ENCODE measurements at regions not wholly inside any gene's neighbourhood (a gene's known extent, or its start where the extent isn't known, plus 50 kb on each side); places are given as distances from the start of the nearest gene placed in this dataset.

- H3K27ac ChIP-seq = no peak overlapping the region
- DNase-seq (ENCODE audit: low spot score in 2 of 2) = no peak
- H3K9me3 ChIP-seq = no peaks in the 10 kb centered on the region
- no peaks in the 10 kb centered on the region for H3K27me3 ChIP-seq
- no peak for TF ChIP-seq POLR2A (IDR thresholded peaks at IDR 0.05)
- TF ChIP-seq POLR2AphosphoS5 (IDR thresholded peaks at IDR 0.05) = no peak
- TF ChIP-seq CTCF (IDR thresholded peaks at IDR 0.05) = no peak
- no peaks in the 10 kb centered on the region for H3K4me1 ChIP-seq
- no peak overlapping the region for H3K4me3 ChIP-seq
- H3K36me3 ChIP-seq = no peaks in the 10 kb centered on the region
- intact Hi-C loops (cut with DNase I; ENCODE audit: low total_unique reads) = no loop called here
These were observed 236.2 kb upstream of the NRIP1 start for GRCh38 chr21:15301014-15301413.

- intact Hi-C loops (cut with DNase I; ENCODE audit: low total_unique reads) = no loop called here
- Histone ChIP-seq H3K27ac (no peak overlapping the region), H3K36me3 (no peaks in the 10 kb centered on the region), H3K4me3 (no peak overlapping the region), H3K4me1 (no peaks in the 10 kb centered on the region), H3K27me3 (no peaks in the 10 kb centered on the region), H3K9me3 (no peaks in the 10 kb centered on the region)
- TF ChIP-seq CTCF (IDR thresholded peaks at IDR 0.05) = no peak
- TF ChIP-seq POLR2AphosphoS5 (IDR thresholded peaks at IDR 0.05) = no peak
- TF ChIP-seq POLR2A (IDR thresholded peaks at IDR 0.05) = no peak
- DNase-seq (ENCODE audit: low spot score in 2 of 2) = no peak
These were observed 236.9 kb upstream of the NRIP1 start for GRCh38 chr21:15301736-15302135.

- Histone ChIP-seq H3K9me3 (no peaks in the 10 kb centered on the region), H3K27ac (no peak overlapping the region), H3K4me1 (no peaks in the 10 kb centered on the region), H3K27me3 (no peaks in the 10 kb centered on the region), H3K4me3 (no peak overlapping the region), H3K36me3 (no peaks in the 10 kb centered on the region)
- intact Hi-C loops (cut with DNase I; ENCODE audit: low total_unique reads) = no loop called here
- TF ChIP-seq POLR2A (IDR thresholded peaks at IDR 0.05) (no peak), CTCF (IDR thresholded peaks at IDR 0.05) (no peak), POLR2AphosphoS5 (IDR thresholded peaks at IDR 0.05) (no peak)
- DNase-seq (ENCODE audit: low spot score in 2 of 2) = no peak
These were observed 241.5 kb upstream of the NRIP1 start for GRCh38 chr21:15306271-15306670.

- no peak for DNase-seq (ENCODE audit: low spot score in 2 of 2)
- H3K27ac ChIP-seq = no peak overlapping the region
- no peaks in the 10 kb centered on the region for H3K9me3 ChIP-seq
- intact Hi-C loops (cut with DNase I; ENCODE audit: low total_unique reads) = no loop called here
- H3K27me3 ChIP-seq = no peaks in the 10 kb centered on the region
- no peak for TF ChIP-seq POLR2A (IDR thresholded peaks at IDR 0.05)
- TF ChIP-seq POLR2AphosphoS5 (IDR thresholded peaks at IDR 0.05) = no peak
- no peak for TF ChIP-seq CTCF (IDR thresholded peaks at IDR 0.05)
- H3K36me3 ChIP-seq = no peaks in the 10 kb centered on the region
- H3K4me3 ChIP-seq = no peak overlapping the region
- H3K4me1 ChIP-seq = no peaks in the 10 kb centered on the region
These were observed 243.5 kb upstream of the NRIP1 start for GRCh38 chr21:15308333-15308732.

GRCh38 chr21:15309022-15309590 lies 244.3 kb upstream of the NRIP1 start:
- Histone ChIP-seq H3K27me3 (no peaks in the 10 kb centered on the region), H3K36me3 (no peaks in the 10 kb centered on the region), H3K4me1 (no peaks in the 10 kb centered on the region), H3K27ac (no peak overlapping the region), H3K4me3 (no peak overlapping the region), H3K9me3 (no peaks in the 10 kb centered on the region)
- DNase-seq (ENCODE audit: low spot score in 2 of 2) = no peak
- intact Hi-C loops (cut with DNase I; ENCODE audit: low total_unique reads) = no loop called here
- TF ChIP-seq CTCF (IDR thresholded peaks at IDR 0.05) (no peak), POLR2AphosphoS5 (IDR thresholded peaks at IDR 0.05) (no peak), POLR2A (IDR thresholded peaks at IDR 0.05) (no peak)

All from breast epithelium (tissue), 4 donors.